ENCODE measurements at regions not wholly inside any gene's neighbourhood (a gene's known extent, or its start where the extent isn't known, plus 50 kb on each side); places are given as distances from the start of the nearest gene placed in this dataset.

DNA sequence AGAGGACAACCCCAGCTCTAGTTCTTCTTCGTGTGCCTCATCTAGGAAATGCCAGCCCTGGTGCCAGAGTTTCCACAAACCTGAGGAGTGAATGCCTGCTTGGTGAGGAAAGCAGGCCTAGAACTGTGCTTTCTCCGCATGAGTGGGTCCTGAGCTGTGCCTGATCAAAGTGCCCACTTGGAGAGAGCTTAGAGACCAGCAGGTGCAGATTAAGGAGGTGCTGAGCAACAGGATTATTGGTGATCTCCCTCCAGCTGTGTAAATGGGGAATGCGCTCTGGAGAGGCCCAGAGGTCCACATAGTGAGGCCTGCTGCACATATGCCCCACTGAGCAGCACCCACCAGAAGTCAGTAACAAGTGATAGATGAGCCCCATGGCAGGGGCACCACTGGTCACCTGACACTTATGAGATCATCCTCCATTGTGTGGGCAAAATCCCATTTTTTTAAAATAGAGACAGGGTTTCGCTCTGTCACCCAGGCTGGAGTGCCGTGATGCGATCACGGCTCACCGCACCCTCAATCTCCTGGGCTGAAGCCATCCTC, 127.2 kb upstream of the ZC3H12A start:
- WGBS (ENCODE audit: low lambda C conversion rate): 39% methylated on average over 7 of the region's 8 CpGs
- ChIA-PET CTCF (no interaction called here), POLR2A (no interaction called here)
- no peaks in the 10 kb centered on the region for H3F3A ChIP-seq (replicated peaks; ENCODE audit: insufficient read depth)
- no peaks in the 10 kb centered on the region for H3K36me3 ChIP-seq (replicated peaks in 1 of 2; ENCODE audit: control insufficient read depth in 1 of 2, insufficient read depth in 2 of 2, low read length in 1 of 2)
- H3K9me2 ChIP-seq: no peaks in the 10 kb centered on the region
- DNase-seq: no peak
- no peaks in the 10 kb centered on the region for H3K9me3 ChIP-seq
- no peak overlapping the region for H3K9ac ChIP-seq
- H4K20me1 ChIP-seq (ENCODE audit: insufficient read depth): no peaks in the 10 kb centered on the region
- no peaks in the 10 kb centered on the region for H3K27me3 ChIP-seq (ENCODE audit: insufficient read depth)
- no peak overlapping the region for H3K4me3 ChIP-seq (ENCODE audit: low read depth in 2 of 2, low read length in 1 of 2)
- H3K4me1 ChIP-seq (ENCODE audit: control insufficient read depth in 1 of 2, insufficient read depth in 2 of 2, low read depth in 1 of 2, low read length in 1 of 2): no peaks in the 10 kb centered on the region
- H3K79me2 ChIP-seq (ENCODE audit: insufficient read depth): no peaks in the 10 kb centered on the region
- no peak overlapping the region for H3K27ac ChIP-seq (ENCODE audit: low read depth in 2 of 2, low read length in 1 of 2)
- TF ChIP-seq CTCF (IDR thresholded peaks at IDR 0.05) (no peak), MEF2A (IDR thresholded peaks at IDR 0.05; ENCODE audit: borderline replicate concordance, low read depth) (no peak), MAX (IDR thresholded peaks at IDR 0.05; ENCODE audit: low read depth) (no peak), FOXM1 (IDR thresholded peaks at IDR 0.05; ENCODE audit: low read depth) (no peak), JUND (IDR thresholded peaks at IDR 0.05) (no peak), RAD21 (IDR thresholded peaks at IDR 0.05; ENCODE audit: low read length) (no peak), RFX5 (IDR thresholded peaks at IDR 0.05; ENCODE audit: low read length) (no peak)
- TF ChIP-seq, protein P1, sequence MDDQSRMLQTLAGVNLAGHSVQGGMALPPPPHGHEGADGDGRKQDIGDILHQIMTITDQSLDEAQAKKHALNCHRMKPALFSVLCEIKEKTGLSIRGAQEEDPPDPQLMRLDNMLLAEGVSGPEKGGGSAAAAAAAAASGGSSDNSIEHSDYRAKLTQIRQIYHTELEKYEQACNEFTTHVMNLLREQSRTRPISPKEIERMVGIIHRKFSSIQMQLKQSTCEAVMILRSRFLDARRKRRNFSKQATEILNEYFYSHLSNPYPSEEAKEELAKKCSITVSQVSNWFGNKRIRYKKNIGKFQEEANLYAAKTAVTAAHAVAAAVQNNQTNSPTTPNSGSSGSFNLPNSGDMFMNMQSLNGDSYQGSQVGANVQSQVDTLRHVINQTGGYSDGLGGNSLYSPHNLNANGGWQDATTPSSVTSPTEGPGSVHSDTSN (IDR thresholded peaks at IDR 0.05): no peak
- TF ChIP-seq, protein P2, sequence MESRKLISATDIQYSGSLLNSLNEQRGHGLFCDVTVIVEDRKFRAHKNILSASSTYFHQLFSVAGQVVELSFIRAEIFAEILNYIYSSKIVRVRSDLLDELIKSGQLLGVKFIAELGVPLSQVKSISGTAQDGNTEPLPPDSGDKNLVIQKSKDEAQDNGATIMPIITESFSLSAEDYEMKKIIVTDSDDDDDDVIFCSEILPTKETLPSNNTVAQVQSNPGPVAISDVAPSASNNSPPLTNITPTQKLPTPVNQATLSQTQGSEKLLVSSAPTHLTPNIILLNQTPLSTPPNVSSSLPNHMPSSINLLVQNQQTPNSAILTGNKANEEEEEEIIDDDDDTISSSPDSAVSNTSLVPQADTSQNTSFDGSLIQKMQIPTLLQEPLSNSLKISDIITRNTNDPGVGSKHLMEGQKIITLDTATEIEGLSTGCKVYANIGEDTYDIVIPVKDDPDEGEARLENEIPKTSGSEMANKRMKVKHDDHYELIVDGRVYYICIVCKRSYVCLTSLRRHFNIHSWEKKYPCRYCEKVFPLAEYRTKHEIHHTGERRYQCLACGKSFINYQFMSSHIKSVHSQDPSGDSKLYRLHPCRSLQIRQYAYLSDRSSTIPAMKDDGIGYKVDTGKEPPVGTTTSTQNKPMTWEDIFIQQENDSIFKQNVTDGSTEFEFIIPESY (IDR thresholded peaks at IDR 0.05; ENCODE audit: borderline replicate concordance, low read depth): no peak
- no peak overlapping the region for H2AFZ ChIP-seq (ENCODE audit: low read depth)
- H3K4me2 ChIP-seq: no peak overlapping the region

GRCh38 chr1:37353871-37354270, 120.5 kb upstream of the ZC3H12A start:
- no peaks in the 10 kb centered on the region for H3K79me2 ChIP-seq (ENCODE audit: insufficient read depth)
- WGBS (ENCODE audit: low lambda C conversion rate): 23% methylated on average over 6 of the region's 6 CpGs
- H3K4me3 ChIP-seq (ENCODE audit: low read depth in 2 of 2, low read length in 1 of 2): no peak overlapping the region
- H3K9me2 ChIP-seq: no peaks in the 10 kb centered on the region
- H3K9me3 ChIP-seq: no peaks in the 10 kb centered on the region
- CTCF ChIA-PET: no interaction called here
- H3K9ac ChIP-seq: no peak overlapping the region
- no peaks in the 10 kb centered on the region for H3K36me3 ChIP-seq (replicated peaks in 1 of 2; ENCODE audit: control insufficient read depth in 1 of 2, insufficient read depth in 2 of 2, low read length in 1 of 2)
- H3K4me1 ChIP-seq (ENCODE audit: control insufficient read depth in 1 of 2, insufficient read depth in 2 of 2, low read depth in 1 of 2, low read length in 1 of 2): no peaks in the 10 kb centered on the region; a peak in 2 of 4 replicates
- POLR2A ChIA-PET: no interaction called here
- no peak overlapping the region for H3K4me2 ChIP-seq
- H3K27me3 ChIP-seq (ENCODE audit: insufficient read depth): no peaks in the 10 kb centered on the region
- H2AFZ ChIP-seq (ENCODE audit: low read depth): no peak overlapping the region
- H3K27ac ChIP-seq (ENCODE audit: low read depth in 2 of 2, low read length in 1 of 2): no peak overlapping the region
- DNase-seq: no peak
- no peaks in the 10 kb centered on the region for H3F3A ChIP-seq (replicated peaks; ENCODE audit: insufficient read depth)
- no peaks in the 10 kb centered on the region for H4K20me1 ChIP-seq (ENCODE audit: insufficient read depth)
- TF ChIP-seq GABPA (IDR thresholded peaks at IDR 0.05; ENCODE audit: low read depth): no peak
- TF ChIP-seq RCOR1 (IDR thresholded peaks at IDR 0.05; ENCODE audit: low read length): no peak
- no peak for TF ChIP-seq YY1 (IDR thresholded peaks at IDR 0.05; ENCODE audit: low read depth)
- TF ChIP-seq EP300 (IDR thresholded peaks at IDR 0.05; ENCODE audit: borderline replicate concordance in 1 of 2, low read depth in 1 of 2, low read length in 1 of 2): no peak
- TF ChIP-seq FOXJ3 (CRISPR knock-in tag; IDR thresholded peaks at IDR 0.05): no peak
- TF ChIP-seq RFX5 (IDR thresholded peaks at IDR 0.05; ENCODE audit: low read length): no peak
- no peak for TF ChIP-seq TEAD4 (IDR thresholded peaks at IDR 0.05; ENCODE audit: borderline replicate concordance, insufficient read depth)
- no peak for TF ChIP-seq REST (IDR thresholded peaks at IDR 0.05; ENCODE audit: low read depth, low read length)
- TF ChIP-seq CHD2 (IDR thresholded peaks at IDR 0.05; ENCODE audit: low read length, partially characterized antibody): no peak
- TF ChIP-seq CTCF (IDR thresholded peaks at IDR 0.05): no peak
- no peak for TF ChIP-seq FOXM1 (IDR thresholded peaks at IDR 0.05; ENCODE audit: low read depth)

All from SK-N-SH (cell line).